ENCODE measurements at regions not wholly inside any gene's neighbourhood (a gene's known extent, or its start where the extent isn't known, plus 50 kb on each side); places are given as distances from the start of the nearest gene placed in this dataset.

- Histone ChIP-seq H3K27ac (ENCODE audit: low read depth, low read length) (no peak overlapping the region), H3K4me3 (ENCODE audit: low read length) (no peak overlapping the region), H3K27me3 (ENCODE audit: insufficient read depth, low read length) (no peaks in the 10 kb centered on the region), H3K9ac (ENCODE audit: low read depth, low read length) (no peak overlapping the region), H3K36me3 (ENCODE audit: insufficient read depth, low read length) (no peaks in the 10 kb centered on the region), H3K4me1 (ENCODE audit: insufficient read depth, low read length) (no peaks in the 10 kb centered on the region), H3K9me3 (ENCODE audit: insufficient read depth, low read depth, low read length) (no peaks in the 10 kb centered on the region)
- WGBS: 92% methylated on average over 14 of the region's 14 CpGs
Measured at GRCh38 chr14:100638211-100638855, 51.1 kb upstream of the BEGAIN start.

GRCh38 chr14:100639280-100639679 lies 52.1 kb upstream of the BEGAIN start:
- Histone ChIP-seq H3K4me1 (ENCODE audit: insufficient read depth, low read length) (no peaks in the 10 kb centered on the region), H3K9ac (ENCODE audit: low read depth, low read length) (no peak overlapping the region), H3K27me3 (ENCODE audit: insufficient read depth, low read length) (no peaks in the 10 kb centered on the region), H3K27ac (ENCODE audit: low read depth, low read length) (no peak overlapping the region), H3K4me3 (ENCODE audit: low read length) (no peak overlapping the region), H3K36me3 (ENCODE audit: insufficient read depth, low read length) (no peaks in the 10 kb centered on the region), H3K9me3 (ENCODE audit: insufficient read depth, low read depth, low read length) (no peaks in the 10 kb centered on the region)
- 92% methylated on average over 6 of the region's 6 CpGs for WGBS

GRCh38 chr14:100640471-100641273 lies 53.5 kb upstream of the BEGAIN start:
- Histone ChIP-seq H3K9ac (ENCODE audit: low read depth, low read length) (no peak overlapping the region), H3K4me3 (ENCODE audit: low read length) (no peak overlapping the region)

GRCh38 chr14:100641274-100641860 lies 54.1 kb upstream of the BEGAIN start:
- H3K9ac ChIP-seq (ENCODE audit: low read depth, low read length): no peak overlapping the region
- no peak overlapping the region for H3K27ac ChIP-seq (ENCODE audit: low read depth, low read length)
- WGBS: 93% methylated on average over 8 of the region's 8 CpGs
- no peaks in the 10 kb centered on the region; the same call in 1 of the 2 replicates for H3K27me3 ChIP-seq (ENCODE audit: insufficient read depth, low read length)
- no peaks in the 10 kb centered on the region for H3K9me3 ChIP-seq (ENCODE audit: insufficient read depth, low read depth, low read length)
- H3K4me1 ChIP-seq (ENCODE audit: insufficient read depth, low read length): peaks cover 8% of the 10 kb centered on the region
- no peak overlapping the region for H3K4me3 ChIP-seq (ENCODE audit: low read length)
- H3K36me3 ChIP-seq (ENCODE audit: insufficient read depth, low read length): no peaks in the 10 kb centered on the region

More at GRCh38 chr14:100640471-100641273, 53.5 kb upstream of the BEGAIN start:
- H3K27me3 ChIP-seq (ENCODE audit: insufficient read depth, low read length): no peaks in the 10 kb centered on the region; the same call in 1 of the 2 replicates
- no peak overlapping the region for H3K27ac ChIP-seq (ENCODE audit: low read depth, low read length)
- no peaks in the 10 kb centered on the region for H3K36me3 ChIP-seq (ENCODE audit: insufficient read depth, low read length)
- 91% methylated on average over 19 of the region's 20 CpGs for WGBS
- H3K9me3 ChIP-seq (ENCODE audit: insufficient read depth, low read depth, low read length): no peaks in the 10 kb centered on the region
- peaks cover 8% of the 10 kb centered on the region for H3K4me1 ChIP-seq (ENCODE audit: insufficient read depth, low read length)

- Histone ChIP-seq H3K4me1 (ENCODE audit: insufficient read depth, low read length) (peaks cover 8% of the 10 kb centered on the region), H3K4me3 (ENCODE audit: low read length) (no peak overlapping the region), H3K36me3 (ENCODE audit: insufficient read depth, low read length) (no peaks in the 10 kb centered on the region), H3K9me3 (ENCODE audit: insufficient read depth, low read depth, low read length) (no peaks in the 10 kb centered on the region), H3K27me3 (ENCODE audit: insufficient read depth, low read length) (no peaks in the 10 kb centered on the region; the same call in 1 of the 2 replicates), H3K27ac (ENCODE audit: low read depth, low read length) (no peak overlapping the region), H3K9ac (ENCODE audit: low read depth, low read length) (no peak overlapping the region)
- WGBS: 95% methylated on average over 8 of the region's 8 CpGs
Measured at GRCh38 chr14:100643426-100643825, 56.2 kb upstream of the BEGAIN start.

- Histone ChIP-seq H3K9me3 (ENCODE audit: insufficient read depth, low read depth, low read length) (no peaks in the 10 kb centered on the region), H3K4me1 (ENCODE audit: insufficient read depth, low read length) (peaks cover 8% of the 10 kb centered on the region), H3K9ac (ENCODE audit: low read depth, low read length) (no peak overlapping the region), H3K36me3 (ENCODE audit: insufficient read depth, low read length) (no peaks in the 10 kb centered on the region), H3K27me3 (ENCODE audit: insufficient read depth, low read length) (no peaks in the 10 kb centered on the region; the same call in 1 of the 2 replicates), H3K4me3 (ENCODE audit: low read length) (no peak overlapping the region), H3K27ac (ENCODE audit: low read depth, low read length) (no peak overlapping the region)
- WGBS: 91% methylated on average over 6 of the region's 6 CpGs
Measured at GRCh38 chr14:100644383-100644782, 57.2 kb upstream of the BEGAIN start.

GRCh38 chr14:100644784-100645183 lies 57.6 kb upstream of the BEGAIN start:
- Histone ChIP-seq H3K9me3 (ENCODE audit: insufficient read depth, low read depth, low read length) (no peaks in the 10 kb centered on the region), H3K27ac (ENCODE audit: low read depth, low read length) (no peak overlapping the region), H3K4me1 (ENCODE audit: insufficient read depth, low read length) (peaks cover 8% of the 10 kb centered on the region), H3K36me3 (ENCODE audit: insufficient read depth, low read length) (no peaks in the 10 kb centered on the region), H3K27me3 (ENCODE audit: insufficient read depth, low read length) (no peaks in the 10 kb centered on the region; the same call in 1 of the 2 replicates), H3K9ac (ENCODE audit: low read depth, low read length) (no peak overlapping the region), H3K4me3 (ENCODE audit: low read length) (no peak overlapping the region)
- WGBS: 85% methylated on average over 8 of the region's 8 CpGs

- 34% methylated on average over 12 of the region's 12 CpGs for whole genome bisulfite sequencing
- Histone ChIP-seq H3K9ac (ENCODE audit: low read depth, low read length) (no peak overlapping the region), H3K36me3 (ENCODE audit: insufficient read depth, low read length) (no peaks in the 10 kb centered on the region), H3K4me1 (ENCODE audit: insufficient read depth, low read length) (peaks cover 8% of the 10 kb centered on the region), H3K4me3 (ENCODE audit: low read length) (peak overlapping the region; percentile 30), H3K27ac (ENCODE audit: low read depth, low read length) (no peak overlapping the region), H3K27me3 (ENCODE audit: insufficient read depth, low read length) (no peaks in the 10 kb centered on the region; the same call in 1 of the 2 replicates), H3K9me3 (ENCODE audit: insufficient read depth, low read depth, low read length) (no peaks in the 10 kb centered on the region)
Measured at GRCh38 chr14:100645196-100645981, 58.2 kb upstream of the BEGAIN start.

- H3K4me3 ChIP-seq (ENCODE audit: low read length): no peak overlapping the region
- no peak overlapping the region for H3K9ac ChIP-seq (ENCODE audit: low read depth, low read length)
- 51% methylated on average over 3 of the region's 3 CpGs for WGBS
- no peaks in the 10 kb centered on the region; the same call in 1 of the 2 replicates for H3K27me3 ChIP-seq (ENCODE audit: insufficient read depth, low read length)
- peaks cover 8% of the 10 kb centered on the region for H3K4me1 ChIP-seq (ENCODE audit: insufficient read depth, low read length)
- no peaks in the 10 kb centered on the region for H3K9me3 ChIP-seq (ENCODE audit: insufficient read depth, low read depth, low read length)
- no peak overlapping the region for H3K27ac ChIP-seq (ENCODE audit: low read depth, low read length)
- H3K36me3 ChIP-seq (ENCODE audit: insufficient read depth, low read length): no peaks in the 10 kb centered on the region
Measured at GRCh38 chr14:100645982-100646314, 58.7 kb upstream of the BEGAIN start.

GRCh38 chr14:100648474-100649172 lies 61.4 kb upstream of the BEGAIN start:
- Histone ChIP-seq H3K36me3 (ENCODE audit: insufficient read depth, low read length) (no peaks in the 10 kb centered on the region), H3K4me1 (ENCODE audit: insufficient read depth, low read length) (peaks cover 8% of the 10 kb centered on the region), H3K27ac (ENCODE audit: low read depth, low read length) (no peak overlapping the region), H3K9ac (ENCODE audit: low read depth, low read length) (no peak overlapping the region), H3K4me3 (ENCODE audit: low read length) (no peak overlapping the region), H3K27me3 (ENCODE audit: insufficient read depth, low read length) (no peaks in the 10 kb centered on the region; the same call in none of the 2 replicates), H3K9me3 (ENCODE audit: insufficient read depth, low read depth, low read length) (no peaks in the 10 kb centered on the region)
- WGBS: 98% methylated on average over 2 of the region's 2 CpGs
